Neural crest cell (in vitro differentiated cells): ENCODE measurements at regions not wholly inside any gene's neighbourhood (a gene's known extent, or its start where the extent isn't known, plus 50 kb on each side); places are given as distances from the start of the nearest gene placed in this dataset.

Experiments
- DNase-seq: peaks from one replicate; pipeline ENCODE4 v3.0.0; 2021; ENCODE audit warnings: low read depth, mixed read lengths, low spot score
- H3K27ac Mint-ChIP-seq: one replicate; pipeline ENCODE4 v1.8.0; 2021; ENCODE audit warnings: mild to moderate bottlenecking, mixed read lengths; ENCODE audit not compliant: unreplicated experiment
- H3K27me3 Mint-ChIP-seq: 2 replicates; pipeline ENCODE4 v1.8.0; 2021; ENCODE audit warnings: low read depth, mild to moderate bottlenecking, mixed read lengths
- H3K36me3 Mint-ChIP-seq: 2 replicates; pipeline ENCODE4 v1.8.0; 2021; ENCODE audit warnings: low read depth, mild to moderate bottlenecking, mixed read lengths
- H3K4me1 Mint-ChIP-seq: 2 replicates; pipeline ENCODE4 v1.8.0; 2021; ENCODE audit warnings: mixed read lengths
- H3K4me3 Mint-ChIP-seq: one replicate; pipeline ENCODE4 v1.8.0; 2021; ENCODE audit warnings: mild to moderate bottlenecking, mixed read lengths
- H3K9me3 Mint-ChIP-seq: 2 replicates; pipeline ENCODE4 v1.8.0; 2021; ENCODE audit warnings: mixed read lengths
- TF ChIP-seq, protein P1 (sequence below): fragments of 200-600 bp; sonication (generic); conservative IDR thresholded peaks from 2 replicates; pipeline ENCODE4 v1.5.0; 2021; ENCODE audit warnings: antibody characterized with exemption, mild to moderate bottlenecking

- H3K27me3 Mint-ChIP-seq, result no peaks in the 10 kb centered on the region
- no peaks in the 10 kb centered on the region for H3K4me1 Mint-ChIP-seq
- H3K36me3 Mint-ChIP-seq, result no peaks in the 10 kb centered on the region
- H3K9me3 Mint-ChIP-seq, result no peaks in the 10 kb centered on the region
- TF ChIP-seq, protein P1, sequence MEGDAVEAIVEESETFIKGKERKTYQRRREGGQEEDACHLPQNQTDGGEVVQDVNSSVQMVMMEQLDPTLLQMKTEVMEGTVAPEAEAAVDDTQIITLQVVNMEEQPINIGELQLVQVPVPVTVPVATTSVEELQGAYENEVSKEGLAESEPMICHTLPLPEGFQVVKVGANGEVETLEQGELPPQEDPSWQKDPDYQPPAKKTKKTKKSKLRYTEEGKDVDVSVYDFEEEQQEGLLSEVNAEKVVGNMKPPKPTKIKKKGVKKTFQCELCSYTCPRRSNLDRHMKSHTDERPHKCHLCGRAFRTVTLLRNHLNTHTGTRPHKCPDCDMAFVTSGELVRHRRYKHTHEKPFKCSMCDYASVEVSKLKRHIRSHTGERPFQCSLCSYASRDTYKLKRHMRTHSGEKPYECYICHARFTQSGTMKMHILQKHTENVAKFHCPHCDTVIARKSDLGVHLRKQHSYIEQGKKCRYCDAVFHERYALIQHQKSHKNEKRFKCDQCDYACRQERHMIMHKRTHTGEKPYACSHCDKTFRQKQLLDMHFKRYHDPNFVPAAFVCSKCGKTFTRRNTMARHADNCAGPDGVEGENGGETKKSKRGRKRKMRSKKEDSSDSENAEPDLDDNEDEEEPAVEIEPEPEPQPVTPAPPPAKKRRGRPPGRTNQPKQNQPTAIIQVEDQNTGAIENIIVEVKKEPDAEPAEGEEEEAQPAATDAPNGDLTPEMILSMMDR, result no peak
- H3K27ac Mint-ChIP-seq, result peak overlapping the region; percentile 61
- H3K4me3 Mint-ChIP-seq, result no peak overlapping the region
- DNase-seq, result no peak
Measured at GRCh38 chr1:30371888-30372791, 351.2 kb downstream of the MATN1 start.

DNA sequence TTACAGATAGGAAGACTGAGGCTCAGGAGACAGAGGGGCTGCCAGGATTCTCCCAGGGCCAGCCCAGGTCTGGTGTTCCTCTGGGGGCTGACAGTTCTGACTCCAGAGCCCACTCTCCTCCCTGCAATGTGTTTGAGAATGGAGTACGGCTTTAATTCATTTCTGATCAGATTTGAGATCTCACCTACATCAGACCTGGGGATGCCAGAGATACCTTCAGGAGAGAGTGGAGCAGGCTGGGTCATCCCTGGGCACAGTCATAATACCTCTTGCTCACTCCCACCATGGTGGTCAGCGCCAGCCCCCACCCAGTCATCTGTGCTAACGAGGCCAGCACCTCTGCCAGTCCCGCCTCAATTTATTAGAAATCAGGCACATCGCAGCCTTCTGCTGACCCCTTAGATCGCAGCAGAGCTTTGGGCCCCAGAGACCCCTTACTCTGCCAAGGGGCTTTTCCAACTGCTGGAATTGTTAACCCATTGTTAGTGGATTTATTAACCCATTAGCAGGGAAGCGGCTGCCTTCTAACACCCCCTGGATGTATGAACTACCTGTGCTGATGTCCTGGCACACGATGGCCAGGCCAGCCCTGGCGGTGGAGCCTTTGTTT lies 352.1 kb downstream of the MATN1 start:
- H3K9me3 Mint-ChIP-seq, result no peaks in the 10 kb centered on the region
- H3K4me1 Mint-ChIP-seq, result no peaks in the 10 kb centered on the region
- TF ChIP-seq, protein P1, result no peak
- peak overlapping the region; percentile 61 for H3K27ac Mint-ChIP-seq
- H3K36me3 Mint-ChIP-seq, result no peaks in the 10 kb centered on the region
- no peak overlapping the region for H3K4me3 Mint-ChIP-seq
- DNase-seq, result no peak
- no peaks in the 10 kb centered on the region for H3K27me3 Mint-ChIP-seq

DNA sequence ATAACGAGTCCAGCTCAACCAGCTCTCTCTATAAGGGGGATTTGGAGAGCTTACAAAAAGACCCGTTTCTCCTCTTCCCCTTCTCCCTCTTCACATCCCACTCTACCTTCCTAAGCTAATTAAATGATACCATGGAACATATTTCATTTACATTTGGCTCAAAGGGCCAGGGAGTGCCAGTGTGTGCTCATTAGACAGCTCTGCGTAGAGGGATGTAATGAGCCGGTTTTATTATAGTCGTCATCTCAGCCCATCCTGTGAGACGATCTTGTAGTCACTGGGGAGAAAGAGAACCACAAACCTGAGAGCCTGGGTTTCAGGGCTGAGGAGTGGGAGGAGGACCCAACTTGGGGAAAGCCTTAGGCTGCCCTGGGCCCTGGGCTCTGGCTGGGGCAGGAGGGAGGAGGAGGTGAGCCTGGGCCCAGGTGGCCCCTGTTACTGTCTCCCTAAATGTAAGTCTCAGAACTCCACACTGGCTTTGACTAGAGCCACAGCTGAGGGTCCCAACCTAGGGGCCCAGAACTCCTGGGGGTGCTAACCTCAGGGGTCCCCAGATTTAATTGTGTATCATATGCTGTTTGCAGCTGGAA lies 354.6 kb downstream of the MATN1 start:
- Mint-ChIP-seq H3K27me3 (peaks cover 3% of the 10 kb centered on the region), H3K9me3 (no peaks in the 10 kb centered on the region), H3K4me3 (no peak overlapping the region)

DNA sequence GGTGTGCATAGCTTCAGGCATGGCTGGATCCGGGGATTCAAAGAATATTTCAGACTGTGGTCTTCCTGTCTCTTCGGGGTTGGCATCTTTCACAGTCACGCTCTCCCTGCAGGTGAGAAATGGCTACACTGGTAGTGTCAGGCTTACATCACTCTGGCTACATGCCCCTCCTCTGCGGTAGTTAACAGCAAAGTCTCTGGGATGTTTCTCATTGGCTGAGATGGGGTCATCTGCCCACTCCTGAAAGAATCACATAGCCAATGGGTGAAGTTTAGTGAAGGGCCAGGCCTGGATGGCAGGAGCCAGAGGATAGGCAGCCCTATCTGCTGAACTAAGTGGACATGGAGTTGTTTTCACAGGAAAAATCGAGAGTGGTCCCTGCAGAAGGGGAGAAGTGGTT lies 356.5 kb downstream of the MATN1 start:
- no peaks in the 10 kb centered on the region for H3K36me3 Mint-ChIP-seq
- H3K9me3 Mint-ChIP-seq, result no peaks in the 10 kb centered on the region
- no peak overlapping the region for H3K27ac Mint-ChIP-seq
- no peaks in the 10 kb centered on the region for H3K4me1 Mint-ChIP-seq
- TF ChIP-seq, protein P1, result no peak
- peaks cover 3% of the 10 kb centered on the region for H3K27me3 Mint-ChIP-seq
- no peak overlapping the region for H3K4me3 Mint-ChIP-seq
- DNase-seq, result no peak

More for the DNA sequence above, 354.6 kb downstream of the MATN1 start:
- H3K27ac Mint-ChIP-seq, result no peak overlapping the region
- TF ChIP-seq, protein P1, result no peak
- H3K4me1 Mint-ChIP-seq, result no peaks in the 10 kb centered on the region
- H3K36me3 Mint-ChIP-seq, result no peaks in the 10 kb centered on the region
- DNase-seq, result no peak

DNA sequence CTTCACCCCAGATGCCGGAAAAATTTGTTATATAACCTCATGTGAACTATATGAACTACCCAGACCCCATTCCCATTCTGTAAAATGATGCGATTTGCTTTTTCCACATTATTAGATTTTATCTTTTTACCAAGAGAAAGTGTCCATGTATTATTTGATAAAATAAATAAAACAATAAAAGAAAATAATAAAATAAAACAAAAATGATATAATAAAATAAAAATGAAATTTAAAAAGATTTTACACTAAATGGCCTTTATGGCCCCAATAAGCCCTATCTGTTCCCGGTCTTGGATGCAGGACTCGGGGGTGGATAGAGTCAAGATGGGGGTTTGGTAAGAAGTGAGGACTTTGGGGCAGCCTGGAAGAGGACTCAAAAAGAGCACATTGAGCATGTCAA lies 357.2 kb downstream of the MATN1 start:
- DNase-seq, result no peak
- Mint-ChIP-seq H3K9me3 (no peaks in the 10 kb centered on the region), H3K27ac (no peak overlapping the region), H3K4me3 (no peak overlapping the region), H3K4me1 (no peaks in the 10 kb centered on the region), H3K36me3 (no peaks in the 10 kb centered on the region), H3K27me3 (peaks cover 3% of the 10 kb centered on the region)
- TF ChIP-seq, protein P1, result no peak
